ENCODE measurements at regions not wholly inside any gene's neighbourhood (a gene's known extent, or its start where the extent isn't known, plus 50 kb on each side); places are given as distances from the start of the nearest gene placed in this dataset.

GRCh38 chr2:11104794-11105660 is 50.2 kb upstream of the SLC66A3 start:
- ATAC-seq (no peak), DNase-seq (no peak)
- H3K27me3 Mint-ChIP-seq = no peaks in the 10 kb centered on the region
- CTCF ChIA-PET = interaction anchor here (1.2 to 3.1 kb wide), 3 partner anchors 16 to 28 kb away, joined by 3 to 10 read pairs (median 4); a partner anchor contains a TSS
- POLR2A ChIA-PET = no interaction called here
- TF ChIP-seq CTCF (IDR thresholded peaks at IDR 0.05) = no peak
- H3K27ac Mint-ChIP-seq = no peak overlapping the region
- no peak overlapping the region for H3K4me3 Mint-ChIP-seq
- peaks cover 9% of the 10 kb centered on the region for H3K4me1 Mint-ChIP-seq (ENCODE audit: low read depth)
- no peaks in the 10 kb centered on the region for H3K9me3 Mint-ChIP-seq
- H3K36me3 Mint-ChIP-seq (ENCODE audit: low read depth) = no peaks in the 10 kb centered on the region
- intact Hi-C loops (cut with micrococcal nuclease) = no loop called here

Measured in activated CD8-positive, alpha-beta T cell treated with anti-CD3 and anti-CD28 coated beads for 36 hours (primary cell).